Left cardiac atrium (tissue), 4 donors: ENCODE measurements at regions not wholly inside any gene's neighbourhood (a gene's known extent, or its start where the extent isn't known, plus 50 kb on each side); places are given as distances from the start of the nearest gene placed in this dataset.
"Not testable (repeated sequence)": the region's sequence is repeated elsewhere in the genome, so short reads cannot be mapped to it uniquely, and the experiment has no call there.

ENCODE experiments used
- ATAC-seq, 2 donors: fragments of 200-7000 bp; cut with Tn5 transposase; one replicate each; pipeline ENCODE4 v1.9.1; 2020; ENCODE audit warnings: mild to moderate bottlenecking in 2 of 2, moderate library complexity in 2 of 2
- DNase-seq: peaks from one replicate; pipeline ENCODE4 v3.0.0-alpha.2; 2020
- intact Hi-C, 2 donors: fragments of 100-400 bp; cut with DNase I; formaldehyde crosslinking; loops; one replicate each; pipeline versions ENCODE4 v1.14.1 to v1.15.1; 2022 to 2023
- donor health status: DM: no; HTN: yes; CAD: no.
- donor health status: DM: no; HTN: yes; CAD: no; lungs with severe emphysema.
- donor health status: DM: yes; HTN: yes; CAD: no.
- donor health status: Dilated cardiomyopathy.

- ATAC-seq (no peak), DNase-seq (no peak)
- intact Hi-C loops = no loop called here
Observed at GRCh38 chr3:6743067-6743720, 117.7 kb upstream of the GRM7 start.

- intact Hi-C loops = no loop called here
- ATAC-seq = no peak
- DNase-seq = no peak
Observed at GRCh38 chr3:6746443-6746842, 114.5 kb upstream of the GRM7 start.

- intact Hi-C loops = no loop called here
Observed at GRCh38 chr3:6747017-6747416, 113.9 kb upstream of the GRM7 start.

GRCh38 chr3:6750782-6751181 lies 110.1 kb upstream of the GRM7 start:
- intact Hi-C loops = no loop called here
- ATAC-seq (no peak), DNase-seq (no peak)

More at GRCh38 chr3:6747017-6747416, 113.9 kb upstream of the GRM7 start:
- DNase-seq (no peak), ATAC-seq (no peak)

GRCh38 chr3:6753536-6753935 lies 107.4 kb upstream of the GRM7 start:
- DNase-seq (no peak), ATAC-seq (no peak)
- intact Hi-C loops = no loop called here

GRCh38 chr3:6769532-6770396 lies 91.2 kb upstream of the GRM7 start:
- intact Hi-C loops, DNase-seq, ATAC-seq: not testable (repeated sequence)

- intact Hi-C loops = no loop called here
- DNase-seq = no peak
- no peak for ATAC-seq
Observed at GRCh38 chr3:6770397-6770690, 90.6 kb upstream of the GRM7 start.

- DNase-seq = no peak
- intact Hi-C loops = no loop called here
- ATAC-seq = no peak
Observed at GRCh38 chr3:6771171-6771570, 89.7 kb upstream of the GRM7 start.

GRCh38 chr3:6779140-6779539 lies 81.8 kb upstream of the GRM7 start:
- DNase-seq (no peak), ATAC-seq (no peak)
- intact Hi-C loops = no loop called here

GRCh38 chr3:6781092-6781491 lies 79.8 kb upstream of the GRM7 start:
- intact Hi-C loops = no loop called here
- ATAC-seq = no peak

GRCh38 chr3:6785726-6786125 lies 75.2 kb upstream of the GRM7 start:
- DNase-seq = no peak
- intact Hi-C loops = no loop called here
- ATAC-seq = no peak

More at GRCh38 chr3:6781092-6781491, 79.8 kb upstream of the GRM7 start:
- no peak for DNase-seq

GRCh38 chr3:6791161-6791560 lies 69.8 kb upstream of the GRM7 start:
- ATAC-seq (no peak), DNase-seq (no peak)
- intact Hi-C loops = loop anchor here in 1 of 2 donors (10.0 kb wide), 2 partner anchors 396 to 1486 kb away; no protein-coding TSS in a partner anchor

- intact Hi-C loops = loop anchor here (5.0 to 10.0 kb wide), 3 partner anchors 405 to 1495 kb away; no protein-coding TSS in a partner anchor
- DNase-seq (peak; percentile 26), ATAC-seq (no peak)
Observed at GRCh38 chr3:6799264-6799915, 61.5 kb upstream of the GRM7 start.

- intact Hi-C loops = no loop called here
- ATAC-seq = no peak
- DNase-seq = no peak
Observed at GRCh38 chr3:6803619-6804018, 57.3 kb upstream of the GRM7 start.

- no peak for DNase-seq
- intact Hi-C loops = no loop called here
- ATAC-seq = no peak
Observed at GRCh38 chr3:6805236-6805635, 55.7 kb upstream of the GRM7 start.

- no peak for ATAC-seq
- DNase-seq = no peak
- intact Hi-C loops = no loop called here
Observed at GRCh38 chr3:6806991-6807390, 53.9 kb upstream of the GRM7 start.

- intact Hi-C loops = no loop called here
- no peak for ATAC-seq
- no peak for DNase-seq
Observed at GRCh38 chr3:6807967-6808588, 52.8 kb upstream of the GRM7 start.

- intact Hi-C loops = no loop called here
- DNase-seq = no peak
Observed at GRCh38 chr3:6809349-6809748, 51.6 kb upstream of the GRM7 start.

More at GRCh38 chr3:6809349-6809748, 51.6 kb upstream of the GRM7 start:
- ATAC-seq = no peak
